Rectal smooth muscle tissue (tissue), 1 donor: ENCODE measurements at regions not wholly inside any gene's neighbourhood (a gene's known extent, or its start where the extent isn't known, plus 50 kb on each side); places are given as distances from the start of the nearest gene placed in this dataset.

Source experiments
- H3K27ac ChIP-seq: one replicate; pipeline ENCODE4 v1.7.0; 2013; ENCODE audit warnings: low read depth, low read length, inconsistent platforms
- H3K27me3 ChIP-seq: one replicate; pipeline ENCODE4 v1.7.0; 2013; ENCODE audit warnings: low read length; ENCODE audit not compliant: control insufficient read depth, insufficient read depth
- H3K36me3 ChIP-seq: one replicate; pipeline ENCODE4 v1.7.0; 2013; ENCODE audit warnings: low read length; ENCODE audit not compliant: control insufficient read depth, insufficient read depth
- H3K4me1 ChIP-seq: one replicate; pipeline ENCODE4 v1.7.0; 2013; ENCODE audit warnings: low read length; ENCODE audit not compliant: control insufficient read depth, insufficient read depth
- H3K4me3 ChIP-seq: one replicate; pipeline ENCODE4 v1.7.0; 2013; ENCODE audit warnings: low read length
- H3K9ac ChIP-seq: one replicate; pipeline ENCODE4 v1.7.0; 2013; ENCODE audit warnings: low read length

DNA sequence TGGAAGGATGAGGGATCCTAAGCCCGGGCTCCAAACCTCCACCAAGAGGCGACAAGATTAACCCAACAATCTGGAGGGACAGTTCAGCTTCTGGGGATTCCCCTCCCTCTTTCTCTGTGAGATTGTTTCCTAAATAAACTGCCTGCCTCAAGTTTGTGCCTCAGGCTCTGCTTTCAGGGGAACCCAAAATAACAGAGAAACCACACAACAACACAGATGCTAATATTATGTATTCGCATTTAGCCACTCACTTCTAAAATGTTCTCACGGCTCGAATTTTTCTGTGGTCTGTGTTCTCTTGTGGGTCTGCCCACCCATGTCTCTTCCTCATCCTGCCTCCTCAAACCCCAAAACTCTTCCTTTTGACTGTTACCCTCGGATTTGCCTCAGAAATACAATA lies 1381.1 kb upstream of the SLC10A2 start:
- no peak overlapping the region for H3K27ac ChIP-seq
- no peak overlapping the region for H3K4me3 ChIP-seq
- no peaks in the 10 kb centered on the region for H3K36me3 ChIP-seq
- H3K27me3 ChIP-seq, result no peaks in the 10 kb centered on the region
- H3K9ac ChIP-seq, result no peak overlapping the region
- H3K4me1 ChIP-seq, result no peaks in the 10 kb centered on the region

GRCh38 chr13:104442536-104442935 lies 1376.3 kb upstream of the SLC10A2 start:
- H3K4me1 ChIP-seq, result no peaks in the 10 kb centered on the region
- H3K27ac ChIP-seq, result no peak overlapping the region
- H3K9ac ChIP-seq, result no peak overlapping the region
- no peak overlapping the region for H3K4me3 ChIP-seq
- H3K27me3 ChIP-seq, result no peaks in the 10 kb centered on the region
- no peaks in the 10 kb centered on the region for H3K36me3 ChIP-seq

DNA sequence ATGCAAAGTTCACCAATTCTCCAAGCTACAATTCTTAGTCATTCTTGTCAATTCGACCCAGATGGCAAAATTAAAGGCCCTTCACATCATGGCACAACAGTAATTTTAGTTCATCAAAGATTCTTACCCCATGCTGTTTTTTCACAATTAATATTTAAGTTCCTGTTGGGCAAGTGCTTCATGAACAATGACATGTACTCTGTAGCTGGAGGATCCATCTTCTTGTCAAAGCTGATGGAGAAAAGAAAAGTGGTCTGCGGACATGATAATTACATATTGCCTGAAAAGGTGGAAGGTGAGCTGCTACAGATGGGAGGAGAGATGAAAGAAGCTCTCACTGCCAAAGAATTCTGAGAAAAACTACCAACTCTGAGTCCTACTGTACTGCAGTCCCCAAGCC lies 1370.3 kb upstream of the SLC10A2 start:
- Histone ChIP-seq H3K27me3 (no peaks in the 10 kb centered on the region), H3K4me1 (no peaks in the 10 kb centered on the region), H3K4me3 (no peak overlapping the region), H3K36me3 (no peaks in the 10 kb centered on the region), H3K27ac (no peak overlapping the region), H3K9ac (no peak overlapping the region)

DNA sequence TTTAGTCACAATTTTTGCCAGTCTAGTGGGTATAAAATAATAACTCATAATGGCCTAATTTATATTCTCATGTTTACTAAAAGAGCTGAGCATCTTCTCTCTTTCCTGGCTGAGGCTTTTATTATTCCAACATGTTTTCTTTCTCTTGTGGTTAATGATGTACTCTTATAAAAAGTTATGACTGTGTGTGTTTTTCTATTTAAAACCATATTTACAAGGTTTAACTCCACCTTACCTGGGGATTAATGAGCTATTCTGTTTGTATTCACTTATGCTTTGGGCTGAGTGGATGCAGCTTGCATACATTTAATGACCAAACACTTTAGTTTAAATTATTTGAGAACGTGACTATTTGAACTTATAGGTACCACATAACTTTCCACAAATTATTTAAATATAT lies 1365.7 kb upstream of the SLC10A2 start:
- Histone ChIP-seq H3K27ac (no peak overlapping the region), H3K27me3 (no peaks in the 10 kb centered on the region), H3K9ac (no peak overlapping the region), H3K4me3 (no peak overlapping the region), H3K36me3 (no peaks in the 10 kb centered on the region), H3K4me1 (no peaks in the 10 kb centered on the region)

- H3K4me3 ChIP-seq, result no peak overlapping the region
- H3K36me3 ChIP-seq, result no peaks in the 10 kb centered on the region
- H3K9ac ChIP-seq, result no peak overlapping the region
- H3K4me1 ChIP-seq, result no peaks in the 10 kb centered on the region
- H3K27ac ChIP-seq, result no peak overlapping the region
- H3K27me3 ChIP-seq, result no peaks in the 10 kb centered on the region
Measured at GRCh38 chr13:104426435-104426834, 1360.2 kb upstream of the SLC10A2 start.

GRCh38 chr13:104422668-104423067 lies 1356.5 kb upstream of the SLC10A2 start:
- H3K4me1 ChIP-seq, result no peaks in the 10 kb centered on the region
- no peak overlapping the region for H3K27ac ChIP-seq
- H3K4me3 ChIP-seq, result no peak overlapping the region
- no peaks in the 10 kb centered on the region for H3K27me3 ChIP-seq
- H3K36me3 ChIP-seq, result no peaks in the 10 kb centered on the region
- no peak overlapping the region for H3K9ac ChIP-seq

- Histone ChIP-seq H3K4me1 (no peaks in the 10 kb centered on the region), H3K27me3 (no peaks in the 10 kb centered on the region)
Measured at GRCh38 chr13:104416973-104417372, 1350.8 kb upstream of the SLC10A2 start.

GRCh38 chr13:104414771-104415170 lies 1348.6 kb upstream of the SLC10A2 start:
- Histone ChIP-seq H3K4me3 (no peak overlapping the region), H3K9ac (no peak overlapping the region), H3K27ac (no peak overlapping the region), H3K4me1 (no peaks in the 10 kb centered on the region), H3K27me3 (no peaks in the 10 kb centered on the region), H3K36me3 (no peaks in the 10 kb centered on the region)

More at GRCh38 chr13:104416973-104417372, 1350.8 kb upstream of the SLC10A2 start:
- no peak overlapping the region for H3K27ac ChIP-seq
- H3K36me3 ChIP-seq, result no peaks in the 10 kb centered on the region
- no peak overlapping the region for H3K9ac ChIP-seq
- no peak overlapping the region for H3K4me3 ChIP-seq

- Histone ChIP-seq H3K4me3 (no peak overlapping the region), H3K27ac (no peak overlapping the region), H3K36me3 (no peaks in the 10 kb centered on the region), H3K4me1 (no peaks in the 10 kb centered on the region), H3K9ac (no peak overlapping the region), H3K27me3 (no peaks in the 10 kb centered on the region)
Measured at GRCh38 chr13:104414181-104414580, 1348.0 kb upstream of the SLC10A2 start.

- H3K36me3 ChIP-seq, result no peaks in the 10 kb centered on the region
- no peaks in the 10 kb centered on the region for H3K27me3 ChIP-seq
- H3K27ac ChIP-seq, result no peak overlapping the region
- H3K4me1 ChIP-seq, result no peaks in the 10 kb centered on the region
- no peak overlapping the region for H3K9ac ChIP-seq
- H3K4me3 ChIP-seq, result no peak overlapping the region
Measured at GRCh38 chr13:104411141-104411765, 1345.0 kb upstream of the SLC10A2 start.

DNA sequence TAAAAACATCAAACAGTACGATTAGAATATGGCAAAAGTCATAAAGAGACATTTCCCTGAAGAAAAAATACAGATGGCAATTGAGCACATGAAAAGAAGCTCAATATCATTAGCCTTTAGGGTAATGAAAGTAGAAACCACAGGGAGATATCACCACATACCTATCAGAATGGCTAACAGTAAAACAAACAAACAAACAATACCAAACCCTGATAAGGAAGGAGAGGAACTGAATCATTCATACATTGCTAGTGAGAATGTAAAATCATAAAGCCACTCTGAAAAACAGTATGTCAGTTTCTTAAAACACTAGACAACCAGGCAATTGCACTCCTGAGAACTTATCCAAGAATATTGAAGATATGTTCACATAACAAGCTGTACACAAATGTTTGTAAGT lies 1342.5 kb upstream of the SLC10A2 start:
- Histone ChIP-seq H3K4me1 (no peaks in the 10 kb centered on the region), H3K27me3 (no peaks in the 10 kb centered on the region), H3K27ac (no peak overlapping the region), H3K36me3 (no peaks in the 10 kb centered on the region), H3K9ac (no peak overlapping the region), H3K4me3 (no peak overlapping the region)

- Histone ChIP-seq H3K36me3 (no peaks in the 10 kb centered on the region), H3K4me3 (no peak overlapping the region), H3K9ac (no peak overlapping the region), H3K27me3 (no peaks in the 10 kb centered on the region), H3K27ac (no peak overlapping the region), H3K4me1 (no peaks in the 10 kb centered on the region)
Measured at GRCh38 chr13:104404325-104404724, 1338.1 kb upstream of the SLC10A2 start.

DNA sequence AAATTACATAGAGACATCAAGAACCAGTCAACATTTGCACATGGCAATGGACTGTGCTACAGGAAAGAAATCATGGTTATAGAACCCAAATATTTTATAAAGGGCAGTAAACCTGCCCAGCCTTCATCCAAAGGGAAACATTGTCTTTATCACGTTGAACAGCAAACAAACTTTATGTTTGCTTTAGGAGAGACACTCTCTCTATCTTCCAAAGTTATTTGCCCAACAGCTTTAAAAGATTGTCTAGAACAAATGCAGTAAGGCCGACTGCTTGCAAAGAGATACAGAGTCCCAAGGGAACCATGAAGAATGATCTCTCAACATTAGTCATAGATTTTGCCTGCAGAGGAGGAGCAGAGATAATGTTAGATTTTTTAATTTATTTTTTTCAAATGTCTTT lies 1323.5 kb upstream of the SLC10A2 start:
- no peak overlapping the region for H3K27ac ChIP-seq
- H3K27me3 ChIP-seq, result no peaks in the 10 kb centered on the region
- no peak overlapping the region for H3K9ac ChIP-seq
- H3K36me3 ChIP-seq, result no peaks in the 10 kb centered on the region
- H3K4me3 ChIP-seq, result no peak overlapping the region
- no peaks in the 10 kb centered on the region for H3K4me1 ChIP-seq
